CD4-positive, alpha-beta T cell (primary cell): ENCODE measurements at regions not wholly inside any gene's neighbourhood (a gene's known extent, or its start where the extent isn't known, plus 50 kb on each side); places are given as distances from the start of the nearest gene placed in this dataset.

Source experiments
- ATAC-seq: fragments of 200-7000 bp; cut with Tn5 transposase; one replicate; pipeline ENCODE4 v1.10.0; 2022; ENCODE audit warnings: mild to moderate bottlenecking; ENCODE audit not compliant: poor library complexity
- CTCF ChIA-PET: fragments of 350-600 bp; sonication (Branson Sonifier 250); formaldehyde crosslinking; loops from one replicate; lab custom pipeline; 2021; ENCODE audit warnings: antibody characterized with exemption, inconsistent platforms; lab: Charles Lee
- POLR2A ChIA-PET: fragments of 350-600 bp; sonication (Branson Sonifier 250); formaldehyde crosslinking; loops from one replicate; lab custom pipeline; 2021; ENCODE audit warnings: antibody characterized with exemption, inconsistent platforms; lab: Charles Lee
- DNase-seq, 14 experiments: peaks; one replicate each; pipeline ENCODE4 v3.0.0-alpha.2; 2013 to 2020; ENCODE audit warnings: mixed read lengths in 2 of 14
- H3K27ac ChIP-seq, 2 donors: one replicate each; pipeline versions ENCODE4 v1.5.1 to v1.7.0; 2013; ENCODE audit warnings: low read length in 2 of 2, low read depth in 1 of 2, mild to moderate bottlenecking in 1 of 2
- H3K27me3 ChIP-seq, 2 experiments: 1 replicate in 1 of 2; 2 replicates in 1 of 2; pipeline versions ENCODE4 v1.6.1 to v1.7.0; 2013; ENCODE audit warnings: low read length in 2 of 2, control low read depth in 1 of 2, mild to moderate bottlenecking in 1 of 2, moderate library complexity in 1 of 2; ENCODE audit not compliant: insufficient read depth in 2 of 2, control insufficient read depth in 1 of 2
- H3K36me3 ChIP-seq: one replicate; pipeline ENCODE4 v1.6.1; 2013; ENCODE audit warnings: low read length, control low read depth; ENCODE audit not compliant: insufficient read depth
- H3K4me1 ChIP-seq: one replicate; pipeline ENCODE4 v1.6.1; 2013; ENCODE audit warnings: low read length, control low read depth; ENCODE audit not compliant: insufficient read depth
- H3K4me3 ChIP-seq: one replicate; pipeline ENCODE4 v1.5.1; 2013; ENCODE audit warnings: mild to moderate bottlenecking, low read length, moderate library complexity
- H3K9me3 ChIP-seq, 2 experiments: 1 replicate in 1 of 2; 2 replicates in 1 of 2; pipeline versions ENCODE4 v1.6.1 to v1.7.0; 2013; ENCODE audit warnings: low read length in 2 of 2, mild to moderate bottlenecking in 2 of 2, control low read depth in 1 of 2, moderate library complexity in 1 of 2; ENCODE audit not compliant: control insufficient read depth in 1 of 2, insufficient read depth in 1 of 2
- H3K27ac Mint-ChIP-seq: one replicate; pipeline ENCODE4 v1.8.0; 2020; ENCODE audit warnings: mixed read lengths
- H3K27me3 Mint-ChIP-seq: one replicate; pipeline ENCODE4 v1.8.0; 2021; ENCODE audit warnings: mixed read lengths
- H3K36me3 Mint-ChIP-seq: one replicate; pipeline ENCODE4 v1.8.0; 2021; ENCODE audit warnings: low read depth, mixed read lengths
- H3K4me1 Mint-ChIP-seq: one replicate; pipeline ENCODE4 v1.8.0; 2021; ENCODE audit warnings: low read depth, mixed read lengths
- H3K4me3 Mint-ChIP-seq: one replicate; pipeline ENCODE4 v1.8.0; 2020; ENCODE audit warnings: mild to moderate bottlenecking, mixed read lengths
- H3K9me3 Mint-ChIP-seq: one replicate; pipeline ENCODE4 v1.8.0; 2020; ENCODE audit warnings: mixed read lengths
- CTCF ChIP-seq: fragments of 200-600 bp; IDR thresholded peaks from one replicate; pipeline ENCODE4 v1.8.0; 2022; ENCODE audit warnings: antibody characterized with exemption, mild to moderate bottlenecking
- intact Hi-C, 2 experiments: fragments of 100-400 bp; cut with DNase I in 1 of 2; cut with micrococcal nuclease in 1 of 2; formaldehyde crosslinking; loops; one replicate each; pipeline versions ENCODE4 v1.15.1 to v1.9.0; 2023 to 2025; cut with DNase I, micrococcal nuclease

- Histone ChIP-seq H3K9me3 (peaks cover 0 to 14% of the 10 kb centered on the region in 2 experiments), H3K4me1 (no peaks in the 10 kb centered on the region), H3K27me3 (peaks cover 0 to 2% of the 10 kb centered on the region in 2 experiments), H3K27ac (no peak overlapping the region), H3K36me3 (no peaks in the 10 kb centered on the region), H3K4me3 (no peak overlapping the region)
- ChIA-PET CTCF (no interaction called here), POLR2A (no interaction called here)
- Mint-ChIP-seq H3K9me3 (no peaks in the 10 kb centered on the region), H3K4me1 (no peaks in the 10 kb centered on the region), H3K27ac (no peak overlapping the region), H3K36me3 (no peaks in the 10 kb centered on the region), H3K27me3 (no peaks in the 10 kb centered on the region), H3K4me3 (no peak overlapping the region)
- TF ChIP-seq CTCF: no peak
- ATAC-seq: no peak
- intact Hi-C loops: no loop called here
- DNase-seq: no peak
These were observed 802.4 kb downstream of the TBC1D22A start for GRCh38 chr22:47564651-47565434.

GRCh38 chr22:47564158-47564450 is 801.7 kb downstream of the TBC1D22A start:
- H3K27me3 Mint-ChIP-seq: no peaks in the 10 kb centered on the region
- no peak for ATAC-seq
- Histone ChIP-seq H3K9me3 (peaks cover 0 to 17% of the 10 kb centered on the region in 2 experiments), H3K27me3 (peaks cover 0 to 2% of the 10 kb centered on the region in 2 experiments), H3K36me3 (no peaks in the 10 kb centered on the region), H3K27ac (no peak overlapping the region), H3K4me1 (no peaks in the 10 kb centered on the region), H3K4me3 (no peak overlapping the region)
- H3K4me1 Mint-ChIP-seq: no peaks in the 10 kb centered on the region
- no peaks in the 10 kb centered on the region for H3K36me3 Mint-ChIP-seq
- intact Hi-C loops: no loop called here
- CTCF ChIA-PET: no interaction called here
- POLR2A ChIA-PET: no interaction called here
- no peaks in the 10 kb centered on the region for H3K9me3 Mint-ChIP-seq
- no peak overlapping the region for H3K27ac Mint-ChIP-seq
- no peak for TF ChIP-seq CTCF
- no peak overlapping the region for H3K4me3 Mint-ChIP-seq
- DNase-seq: no peak

- no peak overlapping the region for H3K4me3 ChIP-seq
- TF ChIP-seq CTCF: no peak
- POLR2A ChIA-PET: no interaction called here
- DNase-seq (no peak), ATAC-seq (no peak)
- no peaks in the 10 kb centered on the region for H3K9me3 Mint-ChIP-seq
- no peaks in the 10 kb centered on the region for H3K4me1 ChIP-seq
- no peaks in the 10 kb centered on the region for H3K4me1 Mint-ChIP-seq
- intact Hi-C loops: no loop called here
- H3K4me3 Mint-ChIP-seq: no peak overlapping the region
- no peak overlapping the region for H3K27ac Mint-ChIP-seq
- peaks cover 0 to 22% of the 10 kb centered on the region in 2 experiments for H3K9me3 ChIP-seq
- no peaks in the 10 kb centered on the region for H3K27me3 Mint-ChIP-seq
- H3K36me3 ChIP-seq: no peaks in the 10 kb centered on the region
- H3K27me3 ChIP-seq: peaks cover 0 to 2% of the 10 kb centered on the region in 2 experiments
- no peak overlapping the region for H3K27ac ChIP-seq
- CTCF ChIA-PET: no interaction called here
- H3K36me3 Mint-ChIP-seq: no peaks in the 10 kb centered on the region
These were observed 801.1 kb downstream of the TBC1D22A start for GRCh38 chr22:47563406-47564157.
